ENCODE measurements at regions not wholly inside any gene's neighbourhood (a gene's known extent, or its start where the extent isn't known, plus 50 kb on each side); places are given as distances from the start of the nearest gene placed in this dataset.

DNA sequence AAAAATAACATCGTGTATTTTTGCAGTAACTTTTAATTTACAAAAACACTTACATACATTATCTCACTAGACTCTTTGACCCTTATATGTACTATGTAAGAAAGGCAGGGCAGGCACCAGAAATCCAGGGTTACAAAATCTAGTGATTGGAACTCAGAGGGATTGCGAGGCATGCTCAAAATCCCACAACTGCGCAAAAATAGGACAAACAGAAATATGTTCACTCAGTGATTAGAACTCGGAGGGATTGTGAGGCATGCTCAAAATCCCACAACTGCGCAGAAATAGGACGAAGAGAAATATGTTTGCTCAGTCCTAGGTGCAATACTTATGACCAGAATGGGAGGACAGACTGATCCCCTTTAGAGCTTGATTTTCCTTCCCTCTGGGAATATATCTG lies 79.2 kb upstream of the TGFBR2 start:
- peaks cover 0 to 5% (median 0%) of the 10 kb centered on the region in 4 donors for H3K4me1 ChIP-seq
- DNase-seq, result no peak
- WGBS, 5 donors, result 88 to 95% (median 90%) methylated on average over 6 of the region's 6 CpGs
- H3K36me3 ChIP-seq, result no peaks in the 10 kb centered on the region
- no peaks in the 10 kb centered on the region for H3K27me3 ChIP-seq
- TF ChIP-seq POLR2AphosphoS5 (IDR thresholded peaks at IDR 0.05) (no peak), EP300 (IDR thresholded peaks at IDR 0.05) (no peak), POLR2A (IDR thresholded peaks at IDR 0.05) (no peak)
- TF ChIP-seq, protein P1, sequence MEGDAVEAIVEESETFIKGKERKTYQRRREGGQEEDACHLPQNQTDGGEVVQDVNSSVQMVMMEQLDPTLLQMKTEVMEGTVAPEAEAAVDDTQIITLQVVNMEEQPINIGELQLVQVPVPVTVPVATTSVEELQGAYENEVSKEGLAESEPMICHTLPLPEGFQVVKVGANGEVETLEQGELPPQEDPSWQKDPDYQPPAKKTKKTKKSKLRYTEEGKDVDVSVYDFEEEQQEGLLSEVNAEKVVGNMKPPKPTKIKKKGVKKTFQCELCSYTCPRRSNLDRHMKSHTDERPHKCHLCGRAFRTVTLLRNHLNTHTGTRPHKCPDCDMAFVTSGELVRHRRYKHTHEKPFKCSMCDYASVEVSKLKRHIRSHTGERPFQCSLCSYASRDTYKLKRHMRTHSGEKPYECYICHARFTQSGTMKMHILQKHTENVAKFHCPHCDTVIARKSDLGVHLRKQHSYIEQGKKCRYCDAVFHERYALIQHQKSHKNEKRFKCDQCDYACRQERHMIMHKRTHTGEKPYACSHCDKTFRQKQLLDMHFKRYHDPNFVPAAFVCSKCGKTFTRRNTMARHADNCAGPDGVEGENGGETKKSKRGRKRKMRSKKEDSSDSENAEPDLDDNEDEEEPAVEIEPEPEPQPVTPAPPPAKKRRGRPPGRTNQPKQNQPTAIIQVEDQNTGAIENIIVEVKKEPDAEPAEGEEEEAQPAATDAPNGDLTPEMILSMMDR (IDR thresholded peaks at IDR 0.05), result no peak
- no peak overlapping the region for H3K27ac ChIP-seq
- intact Hi-C loops (cut with DNase I; ENCODE audit: low total_unique reads), result no loop called here
- H3K9me3 ChIP-seq, result no peaks in the 10 kb centered on the region
- no peak overlapping the region for H3K4me3 ChIP-seq

DNA sequence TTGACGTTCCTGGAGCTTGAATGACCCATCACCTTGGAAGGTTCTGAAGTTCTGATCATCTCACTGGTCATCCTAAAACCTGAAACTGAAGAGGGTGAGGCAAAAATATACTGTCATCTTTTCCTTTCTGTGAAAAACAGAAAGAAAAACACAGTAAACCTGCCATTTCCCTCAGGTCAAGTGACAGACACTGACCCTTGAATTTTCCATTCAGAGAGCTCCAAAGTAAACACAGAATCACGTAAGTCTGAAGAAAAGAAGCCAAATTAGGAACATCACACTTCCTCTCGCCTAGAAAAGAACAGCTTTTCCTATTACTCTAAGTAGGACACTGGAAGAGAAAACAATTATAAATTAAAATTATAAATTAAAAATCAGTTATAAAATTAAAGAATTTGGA lies 78.7 kb upstream of the TGFBR2 start:
- Histone ChIP-seq H3K27ac (no peak overlapping the region), H3K27me3 (no peaks in the 10 kb centered on the region), H3K4me3 (no peak overlapping the region), H3K4me1 (peaks cover 0 to 5% (median 0%) of the 10 kb centered on the region in 4 donors), H3K9me3 (no peaks in the 10 kb centered on the region), H3K36me3 (no peaks in the 10 kb centered on the region)
- intact Hi-C loops (cut with DNase I; ENCODE audit: low total_unique reads), result no loop called here
- peak in 1 of 2 donors; percentile 32 for DNase-seq
- 66 to 83% (median 78%) methylated on average over 3 of the region's 3 CpGs for whole genome bisulfite sequencing, 5 donors
- TF ChIP-seq EP300 (IDR thresholded peaks at IDR 0.05) (no peak), POLR2AphosphoS5 (IDR thresholded peaks at IDR 0.05) (no peak), POLR2A (IDR thresholded peaks at IDR 0.05) (no peak)
- TF ChIP-seq, protein P1 (IDR thresholded peaks at IDR 0.05), result no peak

DNA sequence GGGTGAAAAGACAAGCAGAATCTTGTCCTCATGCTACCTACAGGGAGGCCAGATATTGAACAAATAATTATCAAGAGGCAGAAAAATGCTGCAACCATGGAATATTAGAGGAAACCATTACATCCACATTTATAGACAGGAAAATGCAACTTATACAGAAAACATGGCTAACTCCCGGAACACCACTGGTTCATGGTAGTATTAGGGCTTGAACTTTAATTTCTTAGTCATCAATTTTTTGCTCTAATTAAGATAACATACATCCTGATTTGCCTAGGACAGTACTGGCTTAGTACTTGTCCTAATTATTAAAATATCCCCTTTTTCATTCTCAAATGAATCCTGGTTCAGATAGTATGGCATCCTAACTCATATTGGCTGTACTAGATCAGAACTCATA lies 76.3 kb upstream of the TGFBR2 start:
- Histone ChIP-seq H3K27me3 (no peaks in the 10 kb centered on the region), H3K9me3 (no peaks in the 10 kb centered on the region), H3K36me3 (no peaks in the 10 kb centered on the region), H3K4me3 (no peak overlapping the region), H3K27ac (no peak overlapping the region), H3K4me1 (no peaks in the 10 kb centered on the region)
- WGBS, 5 donors, result 88 to 97% (median 96%) methylated on average over 1 of the region's 1 CpG
- DNase-seq, result no peak
- intact Hi-C loops (cut with DNase I; ENCODE audit: low total_unique reads), result no loop called here
- TF ChIP-seq EP300 (IDR thresholded peaks at IDR 0.05) (no peak), POLR2AphosphoS5 (IDR thresholded peaks at IDR 0.05) (no peak), POLR2A (IDR thresholded peaks at IDR 0.05) (no peak)
- TF ChIP-seq, protein P1 (IDR thresholded peaks at IDR 0.05), result no peak

DNA sequence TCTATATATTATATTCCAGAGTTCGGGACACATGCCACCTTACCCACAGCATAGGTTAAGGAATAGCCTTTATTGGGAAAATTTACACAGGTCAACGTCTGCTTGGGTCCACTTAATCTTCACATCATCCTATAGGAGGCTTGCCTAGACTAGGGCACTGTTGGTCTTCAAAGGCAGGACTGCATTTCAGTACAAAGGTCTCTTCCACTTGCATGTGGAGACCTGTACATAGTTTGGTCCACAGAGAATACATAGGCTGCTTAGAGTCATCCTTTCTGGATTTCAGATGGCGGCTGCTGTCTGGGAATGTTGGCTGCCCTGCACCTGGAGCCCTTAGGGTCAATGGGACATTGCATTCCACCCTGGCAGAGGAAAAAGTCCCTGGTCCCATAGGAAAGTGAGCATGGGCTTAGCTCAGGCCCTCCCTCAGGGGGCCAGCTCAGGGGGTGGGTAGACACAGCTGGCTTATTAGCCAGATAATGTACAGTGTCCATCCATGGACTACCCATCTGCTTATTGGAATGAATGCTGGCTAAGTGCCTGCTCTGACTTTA lies 75.3 kb upstream of the TGFBR2 start:
- no peaks in the 10 kb centered on the region for H3K27me3 ChIP-seq
- intact Hi-C loops (cut with DNase I; ENCODE audit: low total_unique reads), result no loop called here
- DNase-seq, result no peak
- no peak for TF ChIP-seq POLR2A (IDR thresholded peaks at IDR 0.05)
- TF ChIP-seq, protein P1 (IDR thresholded peaks at IDR 0.05), result no peak
- no peak for TF ChIP-seq POLR2AphosphoS5 (IDR thresholded peaks at IDR 0.05)
- TF ChIP-seq EP300 (IDR thresholded peaks at IDR 0.05), result no peak
- no peak overlapping the region for H3K27ac ChIP-seq
- no peaks in the 10 kb centered on the region for H3K9me3 ChIP-seq
- no peaks in the 10 kb centered on the region for H3K36me3 ChIP-seq
- no peaks in the 10 kb centered on the region for H3K4me1 ChIP-seq
- H3K4me3 ChIP-seq, result no peak overlapping the region
- 86 to 93% (median 88%) methylated on average over 3 of the region's 3 CpGs for WGBS, 5 donors
